D721Med (cell line): ENCODE measurements at regions not wholly inside any gene's neighbourhood (a gene's known extent, or its start where the extent isn't known, plus 50 kb on each side); places are given as distances from the start of the nearest gene placed in this dataset.

Experiments used
- DNase-seq: peaks from one replicate; pipeline ENCODE4 v3.0.0; 2011; ENCODE audit warnings: low spot score; ENCODE audit not compliant: insufficient read length
- FAIRE-seq: peaks from 2 replicates; lab custom pipeline; 2011; peaks lifted over from hg19 to GRCh38; lab: Jason Lieb, UNC
- TF ChIP-seq, protein P1 (sequence below): IDR thresholded peaks from 2 replicates; pipeline ENCODE4 v1.5.1; 2012; ENCODE audit warnings: mild to moderate bottlenecking, control low read depth; ENCODE audit not compliant: insufficient read depth; ENCODE audit errors: missing control alignments

DNA sequence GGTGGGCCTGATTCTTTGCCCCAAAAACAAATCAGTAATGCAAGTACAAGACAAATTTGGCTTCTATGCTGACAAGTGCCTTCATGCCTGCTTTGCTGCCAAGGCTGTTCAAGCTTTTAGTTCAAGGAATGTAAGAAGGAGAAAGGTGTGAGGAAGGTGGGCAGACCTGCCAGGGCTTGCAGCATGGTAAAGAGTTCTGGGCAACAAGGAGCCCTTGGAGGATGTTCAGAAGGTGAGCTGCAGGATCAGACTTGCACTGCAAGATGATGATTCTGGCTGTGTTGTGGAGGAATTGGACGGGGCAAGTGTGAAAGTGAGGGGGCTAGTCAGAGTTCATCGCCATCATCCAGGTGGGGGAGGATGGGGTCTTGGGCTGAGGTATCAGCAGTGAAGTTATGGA lies 167.9 kb downstream of the NUAK1 start:
- TF ChIP-seq, protein P1, sequence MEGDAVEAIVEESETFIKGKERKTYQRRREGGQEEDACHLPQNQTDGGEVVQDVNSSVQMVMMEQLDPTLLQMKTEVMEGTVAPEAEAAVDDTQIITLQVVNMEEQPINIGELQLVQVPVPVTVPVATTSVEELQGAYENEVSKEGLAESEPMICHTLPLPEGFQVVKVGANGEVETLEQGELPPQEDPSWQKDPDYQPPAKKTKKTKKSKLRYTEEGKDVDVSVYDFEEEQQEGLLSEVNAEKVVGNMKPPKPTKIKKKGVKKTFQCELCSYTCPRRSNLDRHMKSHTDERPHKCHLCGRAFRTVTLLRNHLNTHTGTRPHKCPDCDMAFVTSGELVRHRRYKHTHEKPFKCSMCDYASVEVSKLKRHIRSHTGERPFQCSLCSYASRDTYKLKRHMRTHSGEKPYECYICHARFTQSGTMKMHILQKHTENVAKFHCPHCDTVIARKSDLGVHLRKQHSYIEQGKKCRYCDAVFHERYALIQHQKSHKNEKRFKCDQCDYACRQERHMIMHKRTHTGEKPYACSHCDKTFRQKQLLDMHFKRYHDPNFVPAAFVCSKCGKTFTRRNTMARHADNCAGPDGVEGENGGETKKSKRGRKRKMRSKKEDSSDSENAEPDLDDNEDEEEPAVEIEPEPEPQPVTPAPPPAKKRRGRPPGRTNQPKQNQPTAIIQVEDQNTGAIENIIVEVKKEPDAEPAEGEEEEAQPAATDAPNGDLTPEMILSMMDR: no peak
- DNase-seq (no peak), FAIRE-seq (no peak)

DNA sequence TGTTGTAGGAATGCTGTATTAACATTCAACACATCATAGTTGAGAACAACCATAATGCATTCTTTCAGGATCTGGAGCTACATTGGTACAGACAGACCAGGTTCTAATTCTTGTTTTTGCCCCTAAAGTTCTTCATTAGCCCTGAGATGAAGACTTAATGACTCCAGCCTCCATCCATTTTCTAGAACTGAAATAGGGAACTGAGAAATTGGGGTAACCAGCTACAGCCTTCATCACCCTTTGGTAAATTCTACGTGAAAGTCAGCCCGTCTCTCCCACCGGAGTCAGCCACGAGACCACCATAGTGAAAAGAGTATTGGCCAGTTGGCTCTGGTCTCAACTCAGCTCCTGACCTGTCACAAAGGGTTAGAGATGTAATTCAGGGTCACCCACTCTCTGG lies 164.0 kb downstream of the NUAK1 start:
- FAIRE-seq (no peak), DNase-seq (no peak)
- TF ChIP-seq, protein P1: no peak

DNA sequence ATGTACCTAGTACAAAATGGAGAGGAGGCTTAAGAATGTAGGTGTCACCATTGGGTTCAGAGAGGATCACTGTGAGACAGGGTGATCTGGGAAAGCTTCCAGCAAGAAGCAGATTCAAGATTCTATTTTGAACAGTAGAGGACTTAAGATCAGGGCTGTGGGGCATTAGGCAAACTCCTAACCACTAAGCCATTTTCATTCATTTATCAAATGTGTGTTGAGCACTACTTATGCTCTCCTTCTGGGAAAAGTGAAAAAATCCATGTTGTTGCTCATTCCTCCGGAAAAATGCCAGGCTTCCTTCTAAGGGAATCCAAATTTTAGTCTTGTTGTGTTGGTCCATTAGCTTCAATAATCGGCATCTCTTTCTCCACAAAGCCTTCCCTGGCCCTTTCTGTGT lies 163.4 kb downstream of the NUAK1 start:
- TF ChIP-seq, protein P1: no peak

DNA sequence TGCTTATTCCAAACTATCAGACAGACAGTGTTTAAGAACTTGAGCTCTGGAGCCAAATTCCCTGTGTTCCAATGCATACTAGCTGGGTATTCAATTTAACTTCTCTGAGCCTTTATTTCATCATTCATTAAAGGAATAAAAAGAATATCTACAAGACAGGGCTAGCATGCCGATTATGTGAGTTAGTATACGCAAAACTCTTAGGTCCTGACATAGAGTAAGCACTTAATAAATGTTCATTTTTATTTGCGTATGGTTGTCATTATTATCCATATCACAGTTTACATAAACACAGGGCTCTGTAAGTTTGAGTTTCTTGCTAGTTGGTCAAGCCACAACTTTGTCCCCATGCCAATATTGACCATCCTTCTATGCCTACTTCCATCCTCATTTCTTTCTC lies 161.5 kb downstream of the NUAK1 start:
- FAIRE-seq (no peak), DNase-seq (no peak)
- TF ChIP-seq, protein P1: no peak

More for the DNA sequence above, 163.4 kb downstream of the NUAK1 start:
- DNase-seq: no peak
- FAIRE-seq: no peak

DNA sequence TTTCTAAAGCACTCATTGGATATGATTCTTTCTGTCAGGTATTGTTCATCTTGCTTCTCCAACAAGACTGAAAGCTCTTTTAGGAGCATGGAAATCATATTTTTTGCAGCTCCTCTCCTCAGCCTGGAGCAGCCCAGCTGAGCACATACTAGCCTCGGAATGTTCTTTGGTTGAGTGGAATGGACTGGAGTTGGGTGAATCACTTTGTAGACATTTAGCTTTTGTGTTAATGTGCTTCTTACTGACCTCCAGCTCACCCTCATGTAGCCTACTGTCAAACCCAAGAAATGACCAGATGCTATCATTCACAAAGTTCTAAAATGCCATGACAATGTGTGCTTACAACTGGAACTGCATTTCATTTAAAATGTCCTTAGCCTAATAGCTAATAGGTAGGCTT lies 161.1 kb downstream of the NUAK1 start:
- DNase-seq (no peak), FAIRE-seq (no peak)
- TF ChIP-seq, protein P1: no peak

DNA sequence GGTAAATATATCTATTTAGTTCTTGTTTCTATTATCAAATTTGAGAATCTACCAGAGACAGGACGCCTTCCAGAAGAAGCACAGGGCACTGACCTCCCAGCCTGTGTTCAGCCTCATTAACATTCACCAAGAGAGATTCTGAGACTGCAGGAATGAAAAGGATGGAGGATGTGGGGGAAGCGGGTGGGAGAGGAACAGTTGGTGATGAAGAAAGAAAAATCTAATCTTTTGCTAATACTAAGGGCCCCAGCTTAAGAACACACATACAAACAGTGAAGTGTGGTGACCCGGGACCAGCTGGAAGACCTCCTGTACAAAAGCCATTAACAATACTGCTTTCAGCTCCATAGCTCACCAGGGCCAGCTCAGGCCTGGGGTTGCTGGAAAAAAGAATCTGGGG lies 160.5 kb downstream of the NUAK1 start:
- DNase-seq (no peak), FAIRE-seq (no peak)
- TF ChIP-seq, protein P1: no peak

DNA sequence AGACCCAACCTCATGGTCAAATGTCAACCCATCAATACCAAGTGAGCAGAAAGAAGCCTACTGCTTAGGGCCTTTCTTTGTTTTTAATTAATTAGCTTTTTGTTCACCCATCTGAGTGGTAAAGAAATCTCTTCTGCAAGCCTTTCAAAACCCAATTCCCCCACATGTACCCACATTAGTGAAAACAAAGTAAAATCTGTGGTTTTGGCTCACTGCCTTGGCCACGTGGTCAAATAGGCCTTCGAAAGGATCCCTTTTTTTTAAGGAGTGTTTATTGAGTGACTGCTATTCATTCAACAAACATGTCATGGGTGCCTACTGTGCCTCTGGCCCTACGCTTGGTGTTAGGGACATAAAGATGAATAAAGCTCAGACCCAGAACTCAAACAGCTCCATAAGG lies 160.1 kb downstream of the NUAK1 start:
- DNase-seq: no peak
- TF ChIP-seq, protein P1: no peak
- no peak for FAIRE-seq
